SK-N-SH (cell line): ENCODE measurements at regions not wholly inside any gene's neighbourhood (a gene's known extent, or its start where the extent isn't known, plus 50 kb on each side); places are given as distances from the start of the nearest gene placed in this dataset.

ENCODE experiments used
- CTCF ChIA-PET: fragments of 300-600, 350-600 bp; formaldehyde crosslinking; extraction: SDS; loops from one replicate; lab custom pipeline; 2021; lab: Yijun Ruan, JAX
- POLR2A ChIA-PET: fragments of 350-600 bp; sonication (Branson Sonifier 250); formaldehyde crosslinking; extraction: SDS; loops from one replicate; lab custom pipeline; 2020; ENCODE audit warnings: antibody characterized with exemption, inconsistent platforms; lab: Yijun Ruan, JAX
- DNase-seq: peaks from one replicate; pipeline ENCODE4 v3.0.0; 2012
- H2AFZ ChIP-seq: fragments of 200-600 bp; sonication (generic); 2 replicates; pipeline ENCODE4 v1.8.1; 2016; ENCODE audit warnings: antibody characterized with exemption, mild to moderate bottlenecking, low read depth
- H3F3A ChIP-seq: fragments of 200-600 bp; sonication (generic); replicated peaks from 2 replicates; pipeline ENCODE3; 2016; ENCODE audit warnings: antibody characterized with exemption, mild to moderate bottlenecking; ENCODE audit not compliant: insufficient read depth
- H3K27ac ChIP-seq, 2 experiments: fragments of 200-500 bp in 1 of 2; fragments of 200-600 bp in 1 of 2; sonication (Bioruptor generic) in 1 of 2; sonication (generic), shearing (Covaris generic) in 1 of 2; 2 replicates each; pipeline versions ENCODE4 v1.5.1 to v1.6.1; 2014 to 2016; ENCODE audit warnings: low read depth in 2 of 2, inconsistent platforms in 1 of 2, low read length in 1 of 2, mild to moderate bottlenecking in 1 of 2, mixed read lengths in 1 of 2
- H3K27me3 ChIP-seq: fragments of 200-600 bp; sonication (generic), shearing (Covaris generic); 2 replicates; pipeline ENCODE4 v1.6.1; 2016; ENCODE audit warnings: mixed run types; ENCODE audit not compliant: insufficient read depth
- H3K36me3 ChIP-seq, 2 experiments: fragments of 200-500 bp in 1 of 2; fragments of 200-600 bp in 1 of 2; sonication (Bioruptor generic) in 1 of 2; sonication (generic) in 1 of 2; replicated peaks in 1 of 2; 2 replicates each; pipeline versions ENCODE3 to v1.5.1; 2014 to 2016; ENCODE audit warnings: low read length in 1 of 2, mild to moderate bottlenecking in 1 of 2; ENCODE audit not compliant: insufficient read depth in 2 of 2, control insufficient read depth in 1 of 2
- H3K4me1 ChIP-seq, 2 experiments: fragments of 200-500 bp in 1 of 2; fragments of 200-600 bp in 1 of 2; sonication (Bioruptor generic) in 1 of 2; sonication (generic), shearing (Covaris generic) in 1 of 2; 2 replicates each; pipeline versions ENCODE4 v1.5.1 to v1.6.1; 2014 to 2016; ENCODE audit warnings: low read depth in 1 of 2, low read length in 1 of 2, mixed run types in 1 of 2; ENCODE audit not compliant: insufficient read depth in 2 of 2, control insufficient read depth in 1 of 2
- H3K4me2 ChIP-seq: fragments of 200-600 bp; sonication (generic), shearing (Covaris generic); 2 replicates; pipeline ENCODE4 v1.6.1; 2017; ENCODE audit warnings: mixed run types
- H3K4me3 ChIP-seq, 2 experiments: fragments of 200-500 bp in 1 of 2; fragments of 200-600 bp in 1 of 2; sonication (Bioruptor generic) in 1 of 2; sonication (generic), shearing (Covaris generic) in 1 of 2; 2 replicates each; pipeline versions ENCODE4 v1.5.1 to v1.8.1; 2014 to 2016; ENCODE audit warnings: low read depth in 2 of 2, inconsistent platforms in 1 of 2, low read length in 1 of 2, mild to moderate bottlenecking in 1 of 2, mixed read lengths in 1 of 2, moderate library complexity in 1 of 2
- H3K79me2 ChIP-seq: fragments of 200-600 bp; sonication (generic); 2 replicates; pipeline ENCODE4 v1.8.1; 2017; ENCODE audit warnings: mild to moderate bottlenecking; ENCODE audit not compliant: insufficient read depth
- H3K9ac ChIP-seq: fragments of 200-600 bp; sonication (generic); 2 replicates; pipeline ENCODE4 v1.6.1; 2017; ENCODE audit warnings: mixed run types
- H3K9me2 ChIP-seq: fragments of 200-600 bp; sonication (generic); 2 replicates; pipeline ENCODE4 v1.6.1; 2017; ENCODE audit warnings: mixed run types
- H3K9me3 ChIP-seq: fragments of 200-600 bp; sonication (generic); 2 replicates; pipeline ENCODE4 v1.6.1; 2017; ENCODE audit warnings: mixed run types, mild to moderate bottlenecking, moderate library complexity
- H4K20me1 ChIP-seq: fragments of 200-600 bp; sonication (generic); 2 replicates; pipeline ENCODE4 v1.6.1; 2017; ENCODE audit warnings: mild to moderate bottlenecking, mixed run types; ENCODE audit not compliant: insufficient read depth
- FOSL2 ChIP-seq: IDR thresholded peaks from 2 replicates; pipeline ENCODE4 v1.4.0; 2012; ENCODE audit warnings: low read depth, mild to moderate bottlenecking, moderate library complexity, borderline replicate concordance
- FOXJ3 ChIP-seq: sonication (generic); formaldehyde crosslinking; IDR thresholded peaks from 2 replicates; pipeline ENCODE4 v1.5.1; 2020; ENCODE audit warnings: mild to moderate bottlenecking, missing genetic modification reagents
- FOXM1 ChIP-seq: IDR thresholded peaks from 2 replicates; pipeline ENCODE4 v1.4.0; 2012; ENCODE audit warnings: low read depth, mild to moderate bottlenecking
- GABPA ChIP-seq: IDR thresholded peaks from 2 replicates; pipeline ENCODE4 v1.4.0; 2012; ENCODE audit warnings: low read depth, mild to moderate bottlenecking
- GATA2 ChIP-seq: sonication (generic); formaldehyde crosslinking; IDR thresholded peaks from 2 replicates; pipeline ENCODE4 v1.5.0; 2020; ENCODE audit warnings: mild to moderate bottlenecking, missing genetic modification reagents
- JUND ChIP-seq: IDR thresholded peaks from 2 replicates; pipeline ENCODE4 v1.4.0; 2012
- MXI1 ChIP-seq: IDR thresholded peaks from 2 replicates; pipeline ENCODE4 v1.6.1; 2012; ENCODE audit warnings: mild to moderate bottlenecking, low read depth, low read length, improper control_type of control experiment
- NFIC ChIP-seq: IDR thresholded peaks from 2 replicates; pipeline ENCODE4 v1.4.0; 2012; ENCODE audit warnings: borderline replicate concordance
- POLR2AphosphoS5 ChIP-seq: IDR thresholded peaks from 2 replicates; pipeline ENCODE4 v1.6.1; 2012; ENCODE audit warnings: low read depth, low read length
- RXRA ChIP-seq: IDR thresholded peaks from 2 replicates; pipeline ENCODE4 v1.4.0; 2012; ENCODE audit warnings: low read depth, mild to moderate bottlenecking, borderline replicate concordance
- SMC3 ChIP-seq: IDR thresholded peaks from 2 replicates; pipeline ENCODE4 v1.6.1; 2012; ENCODE audit warnings: low read depth, low read length, improper control_type of control experiment
- TAF1 ChIP-seq: IDR thresholded peaks from 2 replicates; pipeline ENCODE4 v1.6.1; 2012; ENCODE audit warnings: low read depth, mild to moderate bottlenecking, low read length, moderate library complexity, borderline replicate concordance
- TCF12 ChIP-seq: IDR thresholded peaks from 2 replicates; pipeline ENCODE4 v1.4.0; 2012
- USF2 ChIP-seq: fragments of 150-350 bp; IDR thresholded peaks from 2 replicates; pipeline ENCODE4 v1.6.1; 2017; ENCODE audit warnings: antibody characterized with exemption, low read length, low read depth, borderline replicate concordance
- YY1 ChIP-seq: IDR thresholded peaks from 2 replicates; pipeline ENCODE4 v1.4.0; 2012; ENCODE audit warnings: low read depth, mild to moderate bottlenecking
- WGBS: methylation state at CpG from one replicate; pipeline ENCODE4 v1.1.6; 2017; ENCODE audit warnings: low lambda C conversion rate; 5-methylcytosine and 5-hydroxymethylcytosine counted together
- TF ChIP-seq, protein P1 (sequence below): IDR thresholded peaks from 2 replicates; pipeline ENCODE4 v1.6.1; 2012; ENCODE audit warnings: mild to moderate bottlenecking, low read depth, low read length, moderate library complexity
- TF ChIP-seq, protein P2 (sequence below): IDR thresholded peaks from 2 replicates; pipeline ENCODE4 v1.4.0; 2012; ENCODE audit warnings: low read depth, borderline replicate concordance
- TF ChIP-seq, protein P3 (sequence below): fragments of 200-600 bp; sonication (generic); IDR thresholded peaks from 2 replicates; pipeline ENCODE4 v1.6.1; 2017; ENCODE audit warnings: antibody characterized with exemption, mild to moderate bottlenecking, moderate library complexity
- TF ChIP-seq, protein P4 (sequence below): IDR thresholded peaks from 2 replicates; pipeline ENCODE4; 2012
- TF ChIP-seq, protein P5 (sequence below): IDR thresholded peaks from 2 replicates; pipeline ENCODE4 v1.4.0; 2012; ENCODE audit warnings: low read depth, borderline replicate concordance

DNA sequence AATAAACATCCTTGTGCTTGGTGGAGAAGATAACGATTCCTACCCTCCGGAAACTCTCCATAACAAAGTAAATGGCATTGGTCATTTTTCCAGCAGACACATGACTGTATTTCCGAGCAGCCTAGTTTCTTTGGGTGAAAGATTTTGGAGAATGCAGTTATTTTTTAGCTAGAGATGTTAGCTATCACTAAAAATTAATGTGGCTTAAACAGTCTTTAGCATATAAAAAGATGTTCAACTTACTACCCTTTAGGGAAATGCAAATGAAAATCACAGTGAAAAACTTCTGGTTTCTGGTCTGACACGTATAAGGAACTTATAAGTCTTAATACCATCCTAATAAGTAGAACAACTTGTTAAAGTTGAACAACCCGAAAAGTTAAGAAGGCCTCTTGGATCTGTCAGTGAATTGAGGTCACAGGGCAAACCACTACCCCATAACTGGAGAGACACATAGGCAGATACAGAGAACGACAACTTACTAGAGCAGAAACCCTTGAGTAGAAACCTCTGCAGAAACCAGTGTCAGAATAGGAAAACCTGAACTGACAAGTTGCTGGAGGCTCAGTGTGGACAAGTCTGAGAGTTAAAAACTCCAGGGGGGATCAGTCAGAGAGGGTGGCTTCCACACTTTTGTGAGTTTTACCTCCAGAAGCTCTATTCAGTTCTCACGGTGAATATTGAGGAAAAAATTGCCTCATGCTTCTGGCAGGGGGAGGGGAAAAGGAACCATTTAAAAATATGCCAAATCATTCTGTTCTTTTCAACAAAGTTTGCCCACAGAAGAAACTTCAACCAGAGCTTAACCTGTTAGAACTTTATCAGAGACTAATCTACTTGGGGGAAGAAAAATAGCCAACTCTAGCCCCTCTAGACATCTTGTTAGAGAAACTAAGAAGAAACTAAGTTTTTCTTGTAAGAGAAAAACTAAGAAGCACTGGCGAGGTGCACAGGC is 325.2 kb upstream of the RPS23 start:
- 79% methylated on average over 8 of the region's 8 CpGs for WGBS

More for the DNA sequence above, 325.2 kb upstream of the RPS23 start:
- H3K4me3 ChIP-seq, result no peak overlapping the region
- DNase-seq, result no peak
- H4K20me1 ChIP-seq, result no peaks in the 10 kb centered on the region
- H3K27ac ChIP-seq, result no peak overlapping the region
- H2AFZ ChIP-seq, result no peak overlapping the region
- H3K9ac ChIP-seq, result no peak overlapping the region
- no peaks in the 10 kb centered on the region for H3K36me3 ChIP-seq
- H3F3A ChIP-seq, result peaks cover 3% of the 10 kb centered on the region
- no peaks in the 10 kb centered on the region for H3K9me2 ChIP-seq
- H3K27me3 ChIP-seq, result no peaks in the 10 kb centered on the region
- H3K4me1 ChIP-seq, result peaks cover 0 to 3% of the 10 kb centered on the region in 2 experiments; a peak in 2 of 4 replicates
- CTCF ChIA-PET, result interaction anchor here (1.1 kb wide), 1 partner anchor 10 kb away, joined by 3 read pairs; no protein-coding TSS in a partner anchor
- no peaks in the 10 kb centered on the region for H3K79me2 ChIP-seq
- H3K4me2 ChIP-seq, result no peak overlapping the region
- H3K9me3 ChIP-seq, result no peaks in the 10 kb centered on the region
- TF ChIP-seq TAF1 (no peak), NFIC (no peak), RXRA (no peak), JUND (no peak), YY1 (no peak), TCF12 (no peak), SMC3 (no peak), GATA2 (CRISPR knock-in tag) (no peak), POLR2AphosphoS5 (no peak), FOXM1 (no peak), GABPA (no peak), FOSL2 (no peak), FOXJ3 (CRISPR knock-in tag) (no peak), USF2 (no peak), MXI1 (no peak)
- TF ChIP-seq, protein P1, sequence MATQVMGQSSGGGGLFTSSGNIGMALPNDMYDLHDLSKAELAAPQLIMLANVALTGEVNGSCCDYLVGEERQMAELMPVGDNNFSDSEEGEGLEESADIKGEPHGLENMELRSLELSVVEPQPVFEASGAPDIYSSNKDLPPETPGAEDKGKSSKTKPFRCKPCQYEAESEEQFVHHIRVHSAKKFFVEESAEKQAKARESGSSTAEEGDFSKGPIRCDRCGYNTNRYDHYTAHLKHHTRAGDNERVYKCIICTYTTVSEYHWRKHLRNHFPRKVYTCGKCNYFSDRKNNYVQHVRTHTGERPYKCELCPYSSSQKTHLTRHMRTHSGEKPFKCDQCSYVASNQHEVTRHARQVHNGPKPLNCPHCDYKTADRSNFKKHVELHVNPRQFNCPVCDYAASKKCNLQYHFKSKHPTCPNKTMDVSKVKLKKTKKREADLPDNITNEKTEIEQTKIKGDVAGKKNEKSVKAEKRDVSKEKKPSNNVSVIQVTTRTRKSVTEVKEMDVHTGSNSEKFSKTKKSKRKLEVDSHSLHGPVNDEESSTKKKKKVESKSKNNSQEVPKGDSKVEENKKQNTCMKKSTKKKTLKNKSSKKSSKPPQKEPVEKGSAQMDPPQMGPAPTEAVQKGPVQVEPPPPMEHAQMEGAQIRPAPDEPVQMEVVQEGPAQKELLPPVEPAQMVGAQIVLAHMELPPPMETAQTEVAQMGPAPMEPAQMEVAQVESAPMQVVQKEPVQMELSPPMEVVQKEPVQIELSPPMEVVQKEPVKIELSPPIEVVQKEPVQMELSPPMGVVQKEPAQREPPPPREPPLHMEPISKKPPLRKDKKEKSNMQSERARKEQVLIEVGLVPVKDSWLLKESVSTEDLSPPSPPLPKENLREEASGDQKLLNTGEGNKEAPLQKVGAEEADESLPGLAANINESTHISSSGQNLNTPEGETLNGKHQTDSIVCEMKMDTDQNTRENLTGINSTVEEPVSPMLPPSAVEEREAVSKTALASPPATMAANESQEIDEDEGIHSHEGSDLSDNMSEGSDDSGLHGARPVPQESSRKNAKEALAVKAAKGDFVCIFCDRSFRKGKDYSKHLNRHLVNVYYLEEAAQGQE, result no peak
- TF ChIP-seq, protein P2, sequence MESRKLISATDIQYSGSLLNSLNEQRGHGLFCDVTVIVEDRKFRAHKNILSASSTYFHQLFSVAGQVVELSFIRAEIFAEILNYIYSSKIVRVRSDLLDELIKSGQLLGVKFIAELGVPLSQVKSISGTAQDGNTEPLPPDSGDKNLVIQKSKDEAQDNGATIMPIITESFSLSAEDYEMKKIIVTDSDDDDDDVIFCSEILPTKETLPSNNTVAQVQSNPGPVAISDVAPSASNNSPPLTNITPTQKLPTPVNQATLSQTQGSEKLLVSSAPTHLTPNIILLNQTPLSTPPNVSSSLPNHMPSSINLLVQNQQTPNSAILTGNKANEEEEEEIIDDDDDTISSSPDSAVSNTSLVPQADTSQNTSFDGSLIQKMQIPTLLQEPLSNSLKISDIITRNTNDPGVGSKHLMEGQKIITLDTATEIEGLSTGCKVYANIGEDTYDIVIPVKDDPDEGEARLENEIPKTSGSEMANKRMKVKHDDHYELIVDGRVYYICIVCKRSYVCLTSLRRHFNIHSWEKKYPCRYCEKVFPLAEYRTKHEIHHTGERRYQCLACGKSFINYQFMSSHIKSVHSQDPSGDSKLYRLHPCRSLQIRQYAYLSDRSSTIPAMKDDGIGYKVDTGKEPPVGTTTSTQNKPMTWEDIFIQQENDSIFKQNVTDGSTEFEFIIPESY, result no peak
- TF ChIP-seq, protein P3, sequence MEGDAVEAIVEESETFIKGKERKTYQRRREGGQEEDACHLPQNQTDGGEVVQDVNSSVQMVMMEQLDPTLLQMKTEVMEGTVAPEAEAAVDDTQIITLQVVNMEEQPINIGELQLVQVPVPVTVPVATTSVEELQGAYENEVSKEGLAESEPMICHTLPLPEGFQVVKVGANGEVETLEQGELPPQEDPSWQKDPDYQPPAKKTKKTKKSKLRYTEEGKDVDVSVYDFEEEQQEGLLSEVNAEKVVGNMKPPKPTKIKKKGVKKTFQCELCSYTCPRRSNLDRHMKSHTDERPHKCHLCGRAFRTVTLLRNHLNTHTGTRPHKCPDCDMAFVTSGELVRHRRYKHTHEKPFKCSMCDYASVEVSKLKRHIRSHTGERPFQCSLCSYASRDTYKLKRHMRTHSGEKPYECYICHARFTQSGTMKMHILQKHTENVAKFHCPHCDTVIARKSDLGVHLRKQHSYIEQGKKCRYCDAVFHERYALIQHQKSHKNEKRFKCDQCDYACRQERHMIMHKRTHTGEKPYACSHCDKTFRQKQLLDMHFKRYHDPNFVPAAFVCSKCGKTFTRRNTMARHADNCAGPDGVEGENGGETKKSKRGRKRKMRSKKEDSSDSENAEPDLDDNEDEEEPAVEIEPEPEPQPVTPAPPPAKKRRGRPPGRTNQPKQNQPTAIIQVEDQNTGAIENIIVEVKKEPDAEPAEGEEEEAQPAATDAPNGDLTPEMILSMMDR, result no peak
- TF ChIP-seq, protein P4, sequence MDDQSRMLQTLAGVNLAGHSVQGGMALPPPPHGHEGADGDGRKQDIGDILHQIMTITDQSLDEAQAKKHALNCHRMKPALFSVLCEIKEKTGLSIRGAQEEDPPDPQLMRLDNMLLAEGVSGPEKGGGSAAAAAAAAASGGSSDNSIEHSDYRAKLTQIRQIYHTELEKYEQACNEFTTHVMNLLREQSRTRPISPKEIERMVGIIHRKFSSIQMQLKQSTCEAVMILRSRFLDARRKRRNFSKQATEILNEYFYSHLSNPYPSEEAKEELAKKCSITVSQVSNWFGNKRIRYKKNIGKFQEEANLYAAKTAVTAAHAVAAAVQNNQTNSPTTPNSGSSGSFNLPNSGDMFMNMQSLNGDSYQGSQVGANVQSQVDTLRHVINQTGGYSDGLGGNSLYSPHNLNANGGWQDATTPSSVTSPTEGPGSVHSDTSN, result no peak
- TF ChIP-seq, protein P5, sequence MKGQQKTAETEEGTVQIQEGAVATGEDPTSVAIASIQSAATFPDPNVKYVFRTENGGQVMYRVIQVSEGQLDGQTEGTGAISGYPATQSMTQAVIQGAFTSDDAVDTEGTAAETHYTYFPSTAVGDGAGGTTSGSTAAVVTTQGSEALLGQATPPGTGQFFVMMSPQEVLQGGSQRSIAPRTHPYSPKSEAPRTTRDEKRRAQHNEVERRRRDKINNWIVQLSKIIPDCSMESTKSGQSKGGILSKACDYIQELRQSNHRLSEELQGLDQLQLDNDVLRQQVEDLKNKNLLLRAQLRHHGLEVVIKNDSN, result no peak
- POLR2A ChIA-PET, result no interaction called here
